ENCODE measurements at regions not wholly inside any gene's neighbourhood (a gene's known extent, or its start where the extent isn't known, plus 50 kb on each side); places are given as distances from the start of the nearest gene placed in this dataset.

DNA sequence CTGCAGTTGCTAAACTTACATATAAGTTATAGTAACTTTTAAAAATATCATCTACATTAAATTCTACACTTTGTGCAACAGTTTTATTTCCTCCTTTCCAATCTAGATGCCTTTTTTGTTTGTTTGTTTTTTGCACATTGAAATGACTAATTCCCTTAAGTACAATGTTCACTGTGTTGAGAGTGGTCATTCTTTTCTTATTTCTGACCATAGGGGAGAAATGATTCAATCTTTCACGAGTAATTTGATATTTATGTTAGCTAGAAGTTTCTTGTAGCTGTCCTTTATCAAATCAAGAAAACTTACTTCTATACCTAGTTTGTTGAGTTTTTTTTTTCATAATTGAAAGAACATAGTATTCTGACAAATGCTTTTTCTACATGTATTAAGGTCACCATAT lies 85.0 kb upstream of the CBLB start:
- Histone ChIP-seq H3K4me3 (ENCODE audit: low read depth, low read length) (no peak overlapping the region), H3K27ac (ENCODE audit: low read depth, low read length) (no peak overlapping the region), H3K9ac (ENCODE audit: low read length) (no peak overlapping the region), H3K36me3 (ENCODE audit: control insufficient read depth, insufficient read depth, low read length) (no peaks in the 10 kb centered on the region), H3K9me3 (ENCODE audit: control insufficient read depth, insufficient read depth, low read depth, low read length) (no peaks in the 10 kb centered on the region), H3K27me3 (ENCODE audit: control insufficient read depth, insufficient read depth, low read length) (no peaks in the 10 kb centered on the region), H3K4me1 (ENCODE audit: control insufficient read depth, insufficient read depth, low read length) (no peaks in the 10 kb centered on the region)

DNA sequence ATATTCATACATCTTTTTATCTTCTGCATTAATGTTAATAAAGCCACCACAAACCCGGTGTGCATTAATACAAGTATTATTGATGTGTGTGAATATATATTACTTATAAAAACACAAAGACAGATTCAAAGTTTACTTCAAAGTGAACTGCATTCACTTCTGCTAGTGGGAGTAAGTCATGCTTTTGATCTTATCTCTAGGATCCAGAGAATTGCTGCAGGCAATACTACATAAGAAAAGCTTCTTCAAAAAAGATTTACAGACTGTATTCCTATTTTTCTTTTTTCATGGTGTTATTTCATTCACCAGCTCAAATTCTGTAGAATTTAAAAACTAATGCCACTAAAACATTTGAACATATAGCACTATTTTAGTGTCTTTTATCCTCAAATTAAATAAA lies 87.5 kb upstream of the CBLB start:
- H3K27ac ChIP-seq (ENCODE audit: low read depth, low read length): no peak overlapping the region
- no peak overlapping the region for H3K4me3 ChIP-seq (ENCODE audit: low read depth, low read length)
- no peaks in the 10 kb centered on the region for H3K36me3 ChIP-seq (ENCODE audit: control insufficient read depth, insufficient read depth, low read length)
- H3K9me3 ChIP-seq (ENCODE audit: control insufficient read depth, insufficient read depth, low read depth, low read length): no peaks in the 10 kb centered on the region
- no peak overlapping the region for H3K9ac ChIP-seq (ENCODE audit: low read length)
- H3K27me3 ChIP-seq (ENCODE audit: control insufficient read depth, insufficient read depth, low read length): no peaks in the 10 kb centered on the region
- no peaks in the 10 kb centered on the region for H3K4me1 ChIP-seq (ENCODE audit: control insufficient read depth, insufficient read depth, low read length)

DNA sequence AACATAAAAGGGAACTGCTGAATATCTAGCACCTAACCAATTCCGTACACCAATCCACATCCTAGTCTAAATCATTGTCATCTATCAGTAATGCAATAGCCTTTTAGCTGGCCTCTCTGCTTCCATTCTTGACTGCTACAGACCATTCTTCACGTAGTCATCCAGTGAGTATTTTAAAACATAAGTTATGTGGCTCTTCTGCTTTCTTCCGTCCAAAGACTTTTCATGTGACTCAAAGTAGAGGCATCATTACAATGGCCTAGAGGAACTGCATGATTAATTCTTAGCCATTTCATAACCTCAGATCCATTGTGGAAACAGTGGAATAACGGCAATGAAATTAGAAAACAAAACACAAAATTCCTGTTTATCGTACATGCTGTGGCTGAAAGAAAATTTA lies 88.9 kb upstream of the CBLB start:
- Histone ChIP-seq H3K4me1 (ENCODE audit: control insufficient read depth, insufficient read depth, low read length) (no peaks in the 10 kb centered on the region), H3K9me3 (ENCODE audit: control insufficient read depth, insufficient read depth, low read depth, low read length) (no peaks in the 10 kb centered on the region), H3K27ac (ENCODE audit: low read depth, low read length) (no peak overlapping the region), H3K36me3 (ENCODE audit: control insufficient read depth, insufficient read depth, low read length) (no peaks in the 10 kb centered on the region), H3K4me3 (ENCODE audit: low read depth, low read length) (no peak overlapping the region), H3K9ac (ENCODE audit: low read length) (no peak overlapping the region), H3K27me3 (ENCODE audit: control insufficient read depth, insufficient read depth, low read length) (no peaks in the 10 kb centered on the region)

DNA sequence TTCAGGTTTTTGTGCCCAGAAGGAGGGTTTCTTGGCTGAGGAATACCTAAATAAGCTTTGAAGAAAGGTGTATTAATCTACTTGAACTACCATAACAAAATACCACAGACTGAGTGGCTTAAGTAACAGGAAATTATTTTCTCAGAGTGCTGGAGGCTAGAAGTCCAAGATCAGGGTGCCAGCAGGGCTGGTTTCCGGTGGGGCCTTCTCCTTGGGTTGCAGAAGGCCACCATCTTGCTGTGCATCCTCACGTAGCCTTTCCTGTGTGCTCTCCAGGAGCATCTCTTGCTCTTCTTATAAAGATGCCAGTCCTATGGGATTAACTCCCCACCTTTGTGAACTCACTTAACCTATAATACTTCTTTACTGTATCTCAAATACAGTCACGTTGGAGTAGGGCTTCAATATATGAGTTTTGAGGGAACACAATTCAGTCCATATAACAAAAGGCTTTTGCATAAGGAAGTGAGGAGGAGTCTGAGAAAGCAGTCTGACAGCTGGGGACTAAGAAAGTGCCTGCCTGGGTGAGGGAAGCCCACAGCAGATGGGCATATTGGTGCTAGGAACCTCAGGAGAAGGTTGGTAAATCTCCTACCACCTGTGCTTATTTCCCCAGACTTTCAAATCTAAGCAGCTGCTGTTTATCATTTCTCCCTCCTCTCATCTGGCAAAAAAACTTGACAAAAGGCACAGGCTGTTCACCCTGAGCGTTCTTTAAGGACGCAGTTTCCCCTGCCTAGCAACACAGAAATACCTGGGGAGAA lies 89.6 kb upstream of the CBLB start:
- Histone ChIP-seq H3K27ac (ENCODE audit: low read depth, low read length) (no peak overlapping the region), H3K27me3 (ENCODE audit: control insufficient read depth, insufficient read depth, low read length) (no peaks in the 10 kb centered on the region), H3K9ac (ENCODE audit: low read length) (no peak overlapping the region), H3K36me3 (ENCODE audit: control insufficient read depth, insufficient read depth, low read length) (no peaks in the 10 kb centered on the region), H3K9me3 (ENCODE audit: control insufficient read depth, insufficient read depth, low read depth, low read length) (no peaks in the 10 kb centered on the region), H3K4me3 (ENCODE audit: low read depth, low read length) (no peak overlapping the region), H3K4me1 (ENCODE audit: control insufficient read depth, insufficient read depth, low read length) (no peaks in the 10 kb centered on the region)

DNA sequence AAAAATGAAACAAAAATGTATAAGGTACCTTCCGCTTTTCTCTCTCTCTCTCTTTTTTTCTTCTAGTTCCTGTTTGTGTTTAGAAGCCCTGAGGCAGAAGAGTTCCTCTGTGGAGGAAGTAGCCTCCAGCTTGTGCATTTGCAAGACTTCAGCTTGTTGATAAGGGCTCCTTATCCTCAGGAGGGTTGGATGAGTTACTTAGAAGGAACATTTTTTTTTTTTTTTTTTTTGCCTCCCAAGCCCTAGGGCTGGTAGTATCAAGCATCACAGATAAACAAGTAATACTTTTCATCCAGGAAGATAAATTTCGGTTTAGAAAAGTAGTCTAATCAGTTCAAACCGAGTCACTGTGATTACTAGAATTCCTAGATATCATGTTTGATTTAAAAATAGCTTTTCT lies 91.0 kb upstream of the CBLB start:
- Histone ChIP-seq H3K4me3 (ENCODE audit: low read depth, low read length) (no peak overlapping the region), H3K9ac (ENCODE audit: low read length) (no peak overlapping the region), H3K27ac (ENCODE audit: low read depth, low read length) (no peak overlapping the region), H3K4me1 (ENCODE audit: control insufficient read depth, insufficient read depth, low read length) (no peaks in the 10 kb centered on the region), H3K36me3 (ENCODE audit: control insufficient read depth, insufficient read depth, low read length) (no peaks in the 10 kb centered on the region), H3K9me3 (ENCODE audit: control insufficient read depth, insufficient read depth, low read depth, low read length) (no peaks in the 10 kb centered on the region), H3K27me3 (ENCODE audit: control insufficient read depth, insufficient read depth, low read length) (no peaks in the 10 kb centered on the region)

DNA sequence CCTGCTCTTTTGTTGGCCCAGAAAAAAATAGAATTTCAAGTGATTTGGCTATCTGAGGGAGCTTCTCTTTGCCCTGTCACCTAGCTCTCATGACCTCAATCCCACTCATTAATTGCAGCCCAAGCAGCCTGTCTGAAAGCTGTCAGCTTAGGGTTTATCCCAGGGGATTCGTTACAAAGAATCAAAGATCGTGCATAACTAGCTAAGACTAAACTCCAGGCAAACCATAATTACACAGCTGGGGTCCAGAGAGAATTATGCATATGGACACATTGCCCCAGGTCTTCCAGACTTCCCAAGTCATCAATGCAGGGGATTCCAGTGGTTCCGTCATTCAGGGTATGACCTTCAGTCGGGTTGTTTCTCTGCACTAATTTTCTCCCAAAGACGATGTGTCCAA lies 91.6 kb upstream of the CBLB start:
- no peaks in the 10 kb centered on the region for H3K4me1 ChIP-seq (ENCODE audit: control insufficient read depth, insufficient read depth, low read length)
- H3K4me3 ChIP-seq (ENCODE audit: low read depth, low read length): no peak overlapping the region
- no peak overlapping the region for H3K27ac ChIP-seq (ENCODE audit: low read depth, low read length)
- H3K27me3 ChIP-seq (ENCODE audit: control insufficient read depth, insufficient read depth, low read length): no peaks in the 10 kb centered on the region
- no peaks in the 10 kb centered on the region for H3K36me3 ChIP-seq (ENCODE audit: control insufficient read depth, insufficient read depth, low read length)
- no peak overlapping the region for H3K9ac ChIP-seq (ENCODE audit: low read length)
- H3K9me3 ChIP-seq (ENCODE audit: control insufficient read depth, insufficient read depth, low read depth, low read length): no peaks in the 10 kb centered on the region

DNA sequence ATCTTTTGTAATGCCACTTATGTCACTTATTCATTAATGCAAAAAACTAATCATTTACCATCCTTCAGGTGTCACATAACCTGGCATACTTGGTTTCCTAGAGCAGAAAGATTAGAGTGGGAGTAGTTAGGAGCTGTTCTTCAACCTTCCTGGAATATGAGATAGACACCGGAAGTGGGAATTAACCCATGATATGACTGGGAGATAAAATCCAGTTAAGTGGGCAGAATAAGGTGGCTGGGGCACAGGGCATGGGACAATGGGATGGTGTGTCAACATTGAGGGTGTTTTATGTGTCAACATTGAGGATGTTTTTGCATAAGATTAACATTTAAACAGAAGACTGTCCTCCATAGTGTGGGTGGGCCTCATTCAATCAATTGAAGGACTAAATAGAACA lies 94.3 kb upstream of the CBLB start:
- no peaks in the 10 kb centered on the region for H3K36me3 ChIP-seq (ENCODE audit: control insufficient read depth, insufficient read depth, low read length)
- no peak overlapping the region for H3K27ac ChIP-seq (ENCODE audit: low read depth, low read length)
- no peak overlapping the region for H3K4me3 ChIP-seq (ENCODE audit: low read depth, low read length)
- H3K27me3 ChIP-seq (ENCODE audit: control insufficient read depth, insufficient read depth, low read length): no peaks in the 10 kb centered on the region
- no peaks in the 10 kb centered on the region for H3K9me3 ChIP-seq (ENCODE audit: control insufficient read depth, insufficient read depth, low read depth, low read length)
- H3K4me1 ChIP-seq (ENCODE audit: control insufficient read depth, insufficient read depth, low read length): no peaks in the 10 kb centered on the region
- no peak overlapping the region for H3K9ac ChIP-seq (ENCODE audit: low read length)

DNA sequence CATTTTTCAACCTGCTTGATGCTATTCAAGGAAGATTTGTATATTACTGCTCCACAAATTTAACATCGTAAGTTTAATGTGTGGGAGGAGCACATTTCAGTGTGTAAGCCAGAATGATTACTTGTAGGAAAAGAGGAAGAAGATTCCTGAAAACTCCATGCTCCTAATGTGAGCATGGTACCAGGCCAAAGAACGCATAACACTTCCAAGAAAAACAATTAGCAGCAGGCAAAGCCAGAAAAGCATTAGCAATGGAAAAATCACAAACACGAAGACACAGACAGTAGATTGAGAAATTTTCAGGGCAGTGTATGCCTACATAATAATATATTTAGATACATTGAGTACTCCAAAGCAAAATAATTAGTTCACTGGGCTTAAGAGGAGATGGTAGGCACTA lies 96.6 kb upstream of the CBLB start:
- H3K36me3 ChIP-seq (ENCODE audit: control insufficient read depth, insufficient read depth, low read length): no peaks in the 10 kb centered on the region
- H3K9me3 ChIP-seq (ENCODE audit: control insufficient read depth, insufficient read depth, low read depth, low read length): peaks cover 4% of the 10 kb centered on the region; the same call in 1 of the 2 replicates
- H3K4me3 ChIP-seq (ENCODE audit: low read depth, low read length): no peak overlapping the region
- no peak overlapping the region for H3K9ac ChIP-seq (ENCODE audit: low read length)
- H3K27me3 ChIP-seq (ENCODE audit: control insufficient read depth, insufficient read depth, low read length): no peaks in the 10 kb centered on the region
- no peaks in the 10 kb centered on the region for H3K4me1 ChIP-seq (ENCODE audit: control insufficient read depth, insufficient read depth, low read length)
- no peak overlapping the region for H3K27ac ChIP-seq (ENCODE audit: low read depth, low read length)

DNA sequence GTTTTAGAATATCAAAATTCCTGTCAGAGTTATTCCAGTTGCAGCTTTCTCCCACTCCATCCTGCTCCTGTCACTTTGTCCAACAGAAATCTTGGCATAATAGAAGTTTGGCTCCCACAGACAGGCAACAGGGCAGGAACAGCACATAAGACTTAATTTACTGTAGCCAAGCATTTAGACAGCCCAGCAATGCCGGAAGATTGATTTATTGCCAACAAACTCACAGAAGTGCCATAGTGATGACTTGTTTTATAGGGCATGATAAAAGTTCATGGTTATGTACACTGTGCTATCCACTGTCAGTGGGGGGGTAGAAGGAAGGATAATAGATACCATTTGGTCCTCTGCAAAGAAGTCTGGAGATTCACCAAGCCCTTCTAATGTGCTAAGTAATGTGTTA lies 98.3 kb upstream of the CBLB start:
- Histone ChIP-seq H3K9me3 (ENCODE audit: control insufficient read depth, insufficient read depth, low read depth, low read length) (peaks cover 16% of the 10 kb centered on the region), H3K4me3 (ENCODE audit: low read depth, low read length) (no peak overlapping the region), H3K27ac (ENCODE audit: low read depth, low read length) (no peak overlapping the region), H3K36me3 (ENCODE audit: control insufficient read depth, insufficient read depth, low read length) (no peaks in the 10 kb centered on the region), H3K9ac (ENCODE audit: low read length) (no peak overlapping the region), H3K4me1 (ENCODE audit: control insufficient read depth, insufficient read depth, low read length) (no peaks in the 10 kb centered on the region), H3K27me3 (ENCODE audit: control insufficient read depth, insufficient read depth, low read length) (no peaks in the 10 kb centered on the region)

DNA sequence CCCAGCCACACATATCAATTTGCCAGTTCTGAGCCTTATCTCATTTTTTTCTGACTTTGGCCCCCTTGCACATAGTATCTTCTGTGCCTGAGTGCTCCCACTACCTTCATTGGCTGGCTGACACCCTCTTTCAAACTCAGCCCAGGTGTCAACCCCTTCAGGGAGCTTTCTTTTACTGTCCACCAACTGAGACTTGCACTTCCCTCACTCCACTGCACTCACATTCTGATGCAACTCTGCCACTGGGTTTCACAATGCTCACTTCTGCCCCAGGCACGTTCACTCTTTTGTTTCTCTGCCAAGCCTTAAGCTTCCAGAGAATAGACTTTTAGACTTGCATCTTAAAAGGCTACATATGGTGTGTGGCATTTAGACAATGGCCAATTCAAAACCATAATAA lies 101.5 kb upstream of the CBLB start:
- H3K4me1 ChIP-seq (ENCODE audit: control insufficient read depth, insufficient read depth, low read length): no peaks in the 10 kb centered on the region
- peaks cover 18% of the 10 kb centered on the region for H3K9me3 ChIP-seq (ENCODE audit: control insufficient read depth, insufficient read depth, low read depth, low read length)
- no peak overlapping the region for H3K9ac ChIP-seq (ENCODE audit: low read length)
- no peak overlapping the region for H3K4me3 ChIP-seq (ENCODE audit: low read depth, low read length)
- H3K27ac ChIP-seq (ENCODE audit: low read depth, low read length): no peak overlapping the region
- no peaks in the 10 kb centered on the region for H3K27me3 ChIP-seq (ENCODE audit: control insufficient read depth, insufficient read depth, low read length)
- no peaks in the 10 kb centered on the region for H3K36me3 ChIP-seq (ENCODE audit: control insufficient read depth, insufficient read depth, low read length)

DNA sequence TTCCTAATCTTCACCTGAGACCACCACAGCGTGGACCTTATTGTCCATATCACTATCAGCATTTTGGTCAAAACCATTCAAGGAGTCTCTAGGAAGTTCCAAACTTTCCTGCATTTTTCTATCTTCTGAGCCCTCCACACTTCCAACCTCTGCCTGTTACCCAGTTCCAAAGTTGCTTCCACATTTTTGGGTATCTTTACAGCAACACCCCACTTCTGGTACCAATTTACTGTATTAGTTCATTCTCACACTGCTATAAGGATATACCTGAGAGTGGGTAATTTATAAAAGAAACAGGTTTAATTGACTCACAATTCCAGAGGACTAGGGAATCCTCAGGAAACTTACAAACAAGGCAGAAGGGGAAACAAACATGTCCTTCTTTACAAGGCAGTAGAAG lies 103.3 kb upstream of the CBLB start:
- Histone ChIP-seq H3K27me3 (ENCODE audit: control insufficient read depth, insufficient read depth, low read length) (no peaks in the 10 kb centered on the region), H3K27ac (ENCODE audit: low read depth, low read length) (no peak overlapping the region), H3K4me1 (ENCODE audit: control insufficient read depth, insufficient read depth, low read length) (no peaks in the 10 kb centered on the region), H3K36me3 (ENCODE audit: control insufficient read depth, insufficient read depth, low read length) (no peaks in the 10 kb centered on the region), H3K9me3 (ENCODE audit: control insufficient read depth, insufficient read depth, low read depth, low read length) (peaks cover 18% of the 10 kb centered on the region), H3K9ac (ENCODE audit: low read length) (no peak overlapping the region), H3K4me3 (ENCODE audit: low read depth, low read length) (no peak overlapping the region)

DNA sequence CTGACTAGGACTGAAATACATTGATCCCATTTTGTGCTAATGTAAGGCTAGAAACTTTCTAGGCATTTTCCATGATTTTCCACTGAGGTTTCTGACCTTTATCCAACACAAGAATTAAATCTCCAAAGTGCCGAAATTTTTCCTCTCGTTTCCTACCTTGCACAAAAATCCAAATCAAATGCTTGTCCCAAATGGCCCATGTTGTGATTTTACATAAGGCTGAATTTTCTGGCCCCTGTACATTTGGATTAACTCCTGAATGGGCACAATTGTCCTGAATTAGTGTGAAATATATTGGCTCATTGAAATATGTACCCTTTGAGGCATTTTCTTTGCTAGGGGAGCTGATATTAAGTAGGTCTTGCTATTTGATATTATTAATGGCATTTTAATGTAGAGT lies 105.6 kb upstream of the CBLB start:
- Histone ChIP-seq H3K27me3 (ENCODE audit: control insufficient read depth, insufficient read depth, low read length) (no peaks in the 10 kb centered on the region), H3K36me3 (ENCODE audit: control insufficient read depth, insufficient read depth, low read length) (no peaks in the 10 kb centered on the region), H3K4me1 (ENCODE audit: control insufficient read depth, insufficient read depth, low read length) (no peaks in the 10 kb centered on the region), H3K9me3 (ENCODE audit: control insufficient read depth, insufficient read depth, low read depth, low read length) (peaks cover 18% of the 10 kb centered on the region), H3K4me3 (ENCODE audit: low read depth, low read length) (no peak overlapping the region), H3K9ac (ENCODE audit: low read length) (no peak overlapping the region), H3K27ac (ENCODE audit: low read depth, low read length) (no peak overlapping the region)

All from HUES6 (cell line).